PFSK-1 (cell line): ENCODE measurements at regions not wholly inside any gene's neighbourhood (a gene's known extent, or its start where the extent isn't known, plus 50 kb on each side); places are given as distances from the start of the nearest gene placed in this dataset.

Experiments used
- POLR2AphosphoS5 ChIP-seq: IDR thresholded peaks from 2 replicates; pipeline ENCODE4 v1.6.1; 2012; ENCODE audit warnings: low read depth, mild to moderate bottlenecking, control low read depth, low read length, moderate library complexity
- SIN3A ChIP-seq: IDR thresholded peaks from 2 replicates; pipeline ENCODE4 v1.6.1; 2012; ENCODE audit warnings: mild to moderate bottlenecking, low read length, moderate library complexity, borderline replicate concordance; ENCODE audit not compliant: insufficient read depth
- TAF1 ChIP-seq: IDR thresholded peaks from 2 replicates; pipeline ENCODE4 v1.6.1; 2012; ENCODE audit warnings: low read length, control low read depth, borderline replicate concordance; ENCODE audit not compliant: insufficient read depth
- TF ChIP-seq, protein P1 (sequence below), 2 experiments: IDR thresholded peaks; 2 replicates each; pipeline versions ENCODE4 v1.6.1 to v1.8.0; 2011 to 2012; ENCODE audit warnings: low read depth in 2 of 2, low read length in 2 of 2, control low read depth in 1 of 2, inconsistent platforms in 1 of 2, mild to moderate bottlenecking in 1 of 2, moderate library complexity in 1 of 2; ENCODE audit not compliant: insufficient read depth in 1 of 2

DNA sequence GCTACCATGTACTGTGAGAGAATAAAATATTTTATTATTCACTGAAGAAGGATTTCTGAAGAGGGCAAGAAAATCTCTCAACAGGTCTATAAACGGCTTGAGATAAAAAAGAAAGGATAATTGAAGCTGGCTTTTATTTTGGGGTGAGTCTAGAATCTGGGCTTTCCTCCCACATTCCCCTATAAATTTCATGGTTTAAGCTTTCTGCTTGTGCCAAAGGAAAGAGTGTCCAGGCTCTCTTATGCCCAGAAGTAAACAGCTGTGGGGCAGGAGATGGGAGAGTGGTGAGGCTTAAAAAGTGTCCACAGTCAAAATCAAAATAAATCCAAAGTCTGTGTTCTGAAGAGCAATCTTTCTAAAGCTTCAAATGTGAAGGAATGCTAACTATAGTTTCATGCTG is 942.2 kb upstream of the MIR17HG start:
- TF ChIP-seq, protein P1, sequence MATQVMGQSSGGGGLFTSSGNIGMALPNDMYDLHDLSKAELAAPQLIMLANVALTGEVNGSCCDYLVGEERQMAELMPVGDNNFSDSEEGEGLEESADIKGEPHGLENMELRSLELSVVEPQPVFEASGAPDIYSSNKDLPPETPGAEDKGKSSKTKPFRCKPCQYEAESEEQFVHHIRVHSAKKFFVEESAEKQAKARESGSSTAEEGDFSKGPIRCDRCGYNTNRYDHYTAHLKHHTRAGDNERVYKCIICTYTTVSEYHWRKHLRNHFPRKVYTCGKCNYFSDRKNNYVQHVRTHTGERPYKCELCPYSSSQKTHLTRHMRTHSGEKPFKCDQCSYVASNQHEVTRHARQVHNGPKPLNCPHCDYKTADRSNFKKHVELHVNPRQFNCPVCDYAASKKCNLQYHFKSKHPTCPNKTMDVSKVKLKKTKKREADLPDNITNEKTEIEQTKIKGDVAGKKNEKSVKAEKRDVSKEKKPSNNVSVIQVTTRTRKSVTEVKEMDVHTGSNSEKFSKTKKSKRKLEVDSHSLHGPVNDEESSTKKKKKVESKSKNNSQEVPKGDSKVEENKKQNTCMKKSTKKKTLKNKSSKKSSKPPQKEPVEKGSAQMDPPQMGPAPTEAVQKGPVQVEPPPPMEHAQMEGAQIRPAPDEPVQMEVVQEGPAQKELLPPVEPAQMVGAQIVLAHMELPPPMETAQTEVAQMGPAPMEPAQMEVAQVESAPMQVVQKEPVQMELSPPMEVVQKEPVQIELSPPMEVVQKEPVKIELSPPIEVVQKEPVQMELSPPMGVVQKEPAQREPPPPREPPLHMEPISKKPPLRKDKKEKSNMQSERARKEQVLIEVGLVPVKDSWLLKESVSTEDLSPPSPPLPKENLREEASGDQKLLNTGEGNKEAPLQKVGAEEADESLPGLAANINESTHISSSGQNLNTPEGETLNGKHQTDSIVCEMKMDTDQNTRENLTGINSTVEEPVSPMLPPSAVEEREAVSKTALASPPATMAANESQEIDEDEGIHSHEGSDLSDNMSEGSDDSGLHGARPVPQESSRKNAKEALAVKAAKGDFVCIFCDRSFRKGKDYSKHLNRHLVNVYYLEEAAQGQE (IDR thresholded peaks at IDR 0.05; ENCODE audit: insufficient read depth in 1 of 2, low read depth in 2 of 2, low read length in 2 of 2) = no peak
- TF ChIP-seq POLR2AphosphoS5 (no peak), TAF1 (no peak), SIN3A (no peak)
